Liver (tissue), 3 donors: ENCODE measurements at regions not wholly inside any gene's neighbourhood (a gene's known extent, or its start where the extent isn't known, plus 50 kb on each side); places are given as distances from the start of the nearest gene placed in this dataset.

Experiments used
- CTCF ChIP-seq: fragments of 150-350 bp; IDR thresholded peaks from 2 replicates; pipeline ENCODE4 v1.5.1; 2017; ENCODE audit warnings: improper control_type of control experiment, low read depth, low read length; ENCODE audit not compliant: missing input control
- GABPA ChIP-seq, 2 donors: IDR thresholded peaks in 1 of 2; conservative IDR thresholded peaks in 1 of 2; 2 replicates each; pipeline ENCODE4 v1.6.1; 2016; ENCODE audit warnings: antibody characterized with exemption in 2 of 2, mild to moderate bottlenecking in 1 of 2, moderate library complexity in 1 of 2
- JUND ChIP-seq, 2 donors: IDR thresholded peaks; 2 replicates each; pipeline ENCODE4 v1.6.1; 2016; ENCODE audit warnings: antibody characterized with exemption in 2 of 2
- REST ChIP-seq: IDR thresholded peaks from 2 replicates; pipeline ENCODE4 v1.6.1; 2016; ENCODE audit warnings: antibody characterized with exemption, mild to moderate bottlenecking
- RXRA ChIP-seq, 2 donors: IDR thresholded peaks; 2 replicates each; pipeline ENCODE4 v1.6.1; 2017 to 2018; ENCODE audit warnings: antibody characterized with exemption in 2 of 2, mild to moderate bottlenecking in 1 of 2
- SP1 ChIP-seq: IDR thresholded peaks from 2 replicates; pipeline ENCODE4 v1.6.1; 2018; ENCODE audit warnings: antibody characterized with exemption, mild to moderate bottlenecking
- TAF1 ChIP-seq: conservative IDR thresholded peaks from 2 replicates; pipeline ENCODE4 v1.6.1; 2016; ENCODE audit warnings: antibody characterized with exemption, mild to moderate bottlenecking
- donor health status: healthy.
- donor health status: healthy.

DNA sequence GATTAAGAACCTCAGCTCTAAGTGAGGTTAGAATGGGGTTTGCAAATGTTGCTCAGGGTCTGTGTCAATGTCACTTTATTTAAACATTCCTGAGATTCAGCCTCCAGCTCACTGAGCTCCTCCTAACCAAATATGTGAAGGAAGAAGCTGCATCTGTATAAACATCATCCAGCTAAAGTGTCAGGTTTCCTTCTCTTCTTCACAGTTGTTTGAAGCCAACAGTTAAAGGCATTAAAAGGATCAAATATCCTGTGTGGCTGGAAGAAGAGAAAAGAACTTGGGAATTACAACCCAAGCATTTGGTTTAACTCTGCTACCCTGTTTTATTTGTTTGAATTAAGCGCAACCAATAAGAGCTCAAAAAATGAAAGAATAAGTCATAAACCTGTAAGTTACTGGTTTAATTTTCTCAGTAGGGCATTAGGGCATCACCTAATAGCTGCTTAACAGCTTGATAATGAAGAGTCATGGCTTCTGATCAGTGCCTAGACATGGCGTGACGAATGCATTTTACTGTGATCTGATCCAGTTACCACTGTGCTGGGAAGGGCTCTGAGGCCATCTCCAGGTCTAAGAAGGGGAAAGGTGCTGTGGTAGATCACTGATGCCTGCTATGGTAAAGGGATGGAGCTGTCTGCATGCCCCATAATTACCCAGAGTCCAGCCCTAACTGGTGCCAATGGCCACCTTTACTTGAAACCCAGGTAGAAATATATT is 165.7 kb upstream of the TSC22D2 start:
- TF ChIP-seq CTCF, result no peak
- no peak for TF ChIP-seq SP1
- TF ChIP-seq GABPA (IDR thresholded peaks at IDR 0.05 in 1 of 2, conservative IDR thresholded peaks at IDR 0.05 in 1 of 2), result no peak
- TF ChIP-seq TAF1, result no peak
- TF ChIP-seq JUND (IDR thresholded peaks at IDR 0.05), result no peak
- no peak for TF ChIP-seq REST
- TF ChIP-seq RXRA (IDR thresholded peaks at IDR 0.05), result no peak
